ENCODE measurements at regions not wholly inside any gene's neighbourhood (a gene's known extent, or its start where the extent isn't known, plus 50 kb on each side); places are given as distances from the start of the nearest gene placed in this dataset.

- Histone ChIP-seq H3K27me3 (ENCODE audit: control insufficient read depth in 2 of 2, insufficient read depth in 2 of 2, low read length in 2 of 2) (no peaks in the 10 kb centered on the region), H3K4me1 (ENCODE audit: control insufficient read depth, extremely low read depth, insufficient read depth, low read length) (no peaks in the 10 kb centered on the region), H4K20me1 (replicated peaks; ENCODE audit: control insufficient read depth, extremely low read depth, insufficient read depth, low read length) (no peaks in the 10 kb centered on the region), H3K79me2 (ENCODE audit: control insufficient read depth, insufficient read depth, low read length) (no peaks in the 10 kb centered on the region), H3K4me3 (replicated peaks in 1 of 3; ENCODE audit: insufficient read depth in 1 of 3, low read depth in 1 of 3, low read length in 3 of 3) (no peak overlapping the region), H3K27ac (ENCODE audit: insufficient read depth, low read depth, low read length) (no peak overlapping the region), H3K4me2 (ENCODE audit: insufficient read depth, low read length) (no peak overlapping the region), H3K9ac (replicated peaks; ENCODE audit: extremely low read depth, insufficient read depth, low read length) (no peak overlapping the region), H3K9me3 (replicated peaks; ENCODE audit: control insufficient read depth, insufficient read depth, low read length) (no peaks in the 10 kb centered on the region), H3K9me1 (replicated peaks; ENCODE audit: control insufficient read depth, extremely low read depth, insufficient read depth, low read length) (no peaks in the 10 kb centered on the region), H2AFZ (ENCODE audit: low read depth, low read length) (no peak overlapping the region), H3K36me3 (ENCODE audit: control insufficient read depth in 2 of 2, extremely low read depth in 1 of 2, insufficient read depth in 2 of 2, low read length in 2 of 2) (no peaks in the 10 kb centered on the region)
- no peak for TF ChIP-seq JUN (IDR thresholded peaks at IDR 0.05; ENCODE audit: borderline replicate concordance, insufficient read depth, insufficient read length, low read depth)
- BruUV-seq (replicated peaks) = no TSS peak
- FAIRE-seq = no peak
- no peak for DNase-seq (ENCODE audit: low read depth, low spot score)
- CTCF ChIA-PET = no interaction called here
- POLR2A ChIA-PET = no interaction called here
- dilution Hi-C loops (cut with MboI; ENCODE audit: extremely low pct_ligation_motif_present, low sequenced_read_pairs) = no loop called here
- intact Hi-C loops (cut with micrococcal nuclease) = no loop called here
These were observed 235.4 kb downstream of the CDH9 start for GRCh38 chr5:26802944-26803343.

- TF ChIP-seq POLR2AphosphoS5 (IDR thresholded peaks at IDR 0.05; ENCODE audit: insufficient read depth, low read depth, low read length) = no peak
- TF ChIP-seq CTCF (IDR thresholded peaks at IDR 0.05; ENCODE audit: extremely low read depth in 1 of 2, insufficient read depth in 1 of 2, low read depth in 1 of 2, low read length in 2 of 2) = no peak
- no peak for TF ChIP-seq FOS (IDR thresholded peaks at IDR 0.05; ENCODE audit: borderline replicate concordance, insufficient read depth, low read length)
- no peak for TF ChIP-seq JUN (IDR thresholded peaks at IDR 0.05; ENCODE audit: borderline replicate concordance, insufficient read depth, insufficient read length, low read depth)
- no peak for TF ChIP-seq MYC (IDR thresholded peaks at IDR 0.05; ENCODE audit: low read depth, low read length)
- TF ChIP-seq GATA2 (IDR thresholded peaks at IDR 0.05; ENCODE audit: insufficient read depth, insufficient read length, low read depth, low read length) = no peak
- TF ChIP-seq POLR2A (IDR thresholded peaks at IDR 0.05; ENCODE audit: low read depth, low read length) = no peak
- no peak for TF ChIP-seq EZH2 (IDR thresholded peaks at IDR 0.05; ENCODE audit: borderline replicate concordance, low read depth, low read length, severe bottlenecking)
- TF ChIP-seq MAX (IDR thresholded peaks at IDR 0.05; ENCODE audit: insufficient read depth, insufficient read length) = no peak
- ChIA-PET CTCF (no interaction called here), POLR2A (no interaction called here)
- H3K27me3 ChIP-seq (ENCODE audit: control insufficient read depth in 2 of 2, insufficient read depth in 2 of 2, low read length in 2 of 2) = no peaks in the 10 kb centered on the region
- no peaks in the 10 kb centered on the region for H4K20me1 ChIP-seq (replicated peaks; ENCODE audit: control insufficient read depth, extremely low read depth, insufficient read depth, low read length)
- dilution Hi-C loops (cut with MboI; ENCODE audit: extremely low pct_ligation_motif_present, low sequenced_read_pairs) = no loop called here
- H2AFZ ChIP-seq (ENCODE audit: low read depth, low read length) = no peak overlapping the region
- no peak overlapping the region for H3K9ac ChIP-seq (replicated peaks; ENCODE audit: extremely low read depth, insufficient read depth, low read length)
- no peak overlapping the region for H3K4me3 ChIP-seq (replicated peaks in 1 of 3; ENCODE audit: insufficient read depth in 1 of 3, low read depth in 1 of 3, low read length in 3 of 3)
- H3K4me1 ChIP-seq (ENCODE audit: control insufficient read depth, extremely low read depth, insufficient read depth, low read length) = no peaks in the 10 kb centered on the region
- DNase-seq (ENCODE audit: low read depth, low spot score) (no peak), FAIRE-seq (no peak)
- H3K9me3 ChIP-seq (replicated peaks; ENCODE audit: control insufficient read depth, insufficient read depth, low read length) = no peaks in the 10 kb centered on the region
- no peak overlapping the region for H3K4me2 ChIP-seq (ENCODE audit: insufficient read depth, low read length)
- no TSS peak for BruUV-seq (replicated peaks)
- H3K36me3 ChIP-seq (ENCODE audit: control insufficient read depth in 2 of 2, extremely low read depth in 1 of 2, insufficient read depth in 2 of 2, low read length in 2 of 2) = no peaks in the 10 kb centered on the region
- H3K9me1 ChIP-seq (replicated peaks; ENCODE audit: control insufficient read depth, extremely low read depth, insufficient read depth, low read length) = no peaks in the 10 kb centered on the region
- no peak overlapping the region for H3K27ac ChIP-seq (ENCODE audit: insufficient read depth, low read depth, low read length)
- intact Hi-C loops (cut with micrococcal nuclease) = no loop called here
- H3K79me2 ChIP-seq (ENCODE audit: control insufficient read depth, insufficient read depth, low read length) = no peaks in the 10 kb centered on the region
These were observed 247.0 kb downstream of the CDH9 start for GRCh38 chr5:26791433-26791832.
